ENCODE measurements at regions not wholly inside any gene's neighbourhood (a gene's known extent, or its start where the extent isn't known, plus 50 kb on each side); places are given as distances from the start of the nearest gene placed in this dataset. TPM values are rescaled to one million over a fixed set of nuclear protein-coding genes. Genes with fewer than 3 reads are reported as not detected.

DNA sequence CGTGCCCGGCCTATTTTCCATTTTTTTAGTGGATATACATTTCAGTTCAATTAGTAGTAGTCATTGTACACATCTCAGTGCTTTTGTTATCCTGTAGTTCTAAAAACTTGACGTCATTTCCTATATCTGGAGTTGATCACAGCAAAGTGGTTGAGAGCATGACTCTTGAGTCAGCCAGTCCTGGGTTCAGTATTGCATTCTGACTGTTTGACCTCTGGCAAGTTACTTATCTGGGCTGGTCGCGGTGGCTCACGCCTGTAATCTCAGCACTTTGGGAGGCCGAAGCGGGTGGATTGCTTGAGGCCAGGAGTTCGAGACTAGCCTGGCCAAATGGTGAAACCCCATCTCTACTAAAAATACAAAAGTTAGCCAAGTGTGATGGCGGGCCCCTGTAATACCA, 50.4 kb upstream of the PPM1B start:
- H3K4me3 ChIP-seq: no peak overlapping the region
- no peaks in the 10 kb centered on the region for H3K9me3 ChIP-seq
- intact Hi-C loops (cut with DNase I): no loop called here
- WGBS, 2 donors: 89 to 97% methylated on average over 4 to 10 of the region's 10 CpGs
- no peaks in the 10 kb centered on the region for H3K27me3 ChIP-seq
- TF ChIP-seq, protein P1, sequence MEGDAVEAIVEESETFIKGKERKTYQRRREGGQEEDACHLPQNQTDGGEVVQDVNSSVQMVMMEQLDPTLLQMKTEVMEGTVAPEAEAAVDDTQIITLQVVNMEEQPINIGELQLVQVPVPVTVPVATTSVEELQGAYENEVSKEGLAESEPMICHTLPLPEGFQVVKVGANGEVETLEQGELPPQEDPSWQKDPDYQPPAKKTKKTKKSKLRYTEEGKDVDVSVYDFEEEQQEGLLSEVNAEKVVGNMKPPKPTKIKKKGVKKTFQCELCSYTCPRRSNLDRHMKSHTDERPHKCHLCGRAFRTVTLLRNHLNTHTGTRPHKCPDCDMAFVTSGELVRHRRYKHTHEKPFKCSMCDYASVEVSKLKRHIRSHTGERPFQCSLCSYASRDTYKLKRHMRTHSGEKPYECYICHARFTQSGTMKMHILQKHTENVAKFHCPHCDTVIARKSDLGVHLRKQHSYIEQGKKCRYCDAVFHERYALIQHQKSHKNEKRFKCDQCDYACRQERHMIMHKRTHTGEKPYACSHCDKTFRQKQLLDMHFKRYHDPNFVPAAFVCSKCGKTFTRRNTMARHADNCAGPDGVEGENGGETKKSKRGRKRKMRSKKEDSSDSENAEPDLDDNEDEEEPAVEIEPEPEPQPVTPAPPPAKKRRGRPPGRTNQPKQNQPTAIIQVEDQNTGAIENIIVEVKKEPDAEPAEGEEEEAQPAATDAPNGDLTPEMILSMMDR (IDR thresholded peaks at IDR 0.05): no peak
- TF ChIP-seq POLR2A (IDR thresholded peaks at IDR 0.05): no peak
- DNase-seq: no peak
- no peak for ATAC-seq
- no peaks in the 10 kb centered on the region for H3K36me3 ChIP-seq (replicated peaks in 1 of 2; ENCODE audit: insufficient read depth in 1 of 2, low read depth in 2 of 2)
- no peak overlapping the region for H3K27ac ChIP-seq
- H3K4me1 ChIP-seq: no peaks in the 10 kb centered on the region

Small RNAs in the stretch of these regions (small RNA-seq; reads per million reads assigned to genes)
- gene AC019129.1: not detected
